ENCODE measurements at regions not wholly inside any gene's neighbourhood (a gene's known extent, or its start where the extent isn't known, plus 50 kb on each side); places are given as distances from the start of the nearest gene placed in this dataset.

- TF ChIP-seq CTCF (IDR thresholded peaks at IDR 0.05; ENCODE audit: poor library complexity) (no peak), EZH2 (IDR thresholded peaks at IDR 0.05; ENCODE audit: borderline replicate concordance) (no peak), EZH2phosphoT487 (IDR thresholded peaks at IDR 0.05; ENCODE audit: low read depth, severe bottlenecking, unreplicated experiment) (no peak)
Observed at GRCh38 chr9:16174915-16175314, 622.1 kb downstream of the CCDC171 start.
